HEK293 (cell line): ENCODE measurements at regions not wholly inside any gene's neighbourhood (a gene's known extent, or its start where the extent isn't known, plus 50 kb on each side); places are given as distances from the start of the nearest gene placed in this dataset.

Experiments
- CTCF ChIA-PET: fragments of 350-600 bp; formaldehyde crosslinking; extraction: SDS; loops from one replicate; lab custom pipeline; 2021; ENCODE audit warnings: antibody characterized with exemption; lab: Yijun Ruan, JAX
- POLR2A ChIA-PET: fragments of 300-600 bp; formaldehyde crosslinking; extraction: SDS; loops from one replicate; lab custom pipeline; 2020; ENCODE audit warnings: antibody characterized with exemption, inconsistent platforms; lab: Yijun Ruan, JAX
- H3K27ac ChIP-seq: fragments of 200-500 bp; sonication (Bioruptor generic); 2 replicates; pipeline ENCODE4 v1.5.1; 2014; ENCODE audit warnings: low read depth, low read length, control low read depth, inconsistent platforms; ENCODE audit errors: extremely low read depth
- H3K36me3 ChIP-seq, 2 experiments: fragments of 200-500 bp in 1 of 2; sonication (Bioruptor generic) in 1 of 2; 1 replicate in 1 of 2; 2 replicates in 1 of 2; pipeline ENCODE4 v1.5.1; 2014 to 2017; ENCODE audit warnings: inconsistent platforms in 2 of 2, low read length in 2 of 2; ENCODE audit not compliant: control insufficient read depth in 2 of 2, insufficient read depth in 1 of 2
- H3K4me1 ChIP-seq: fragments of 200-500 bp; sonication (Bioruptor generic); 2 replicates; pipeline ENCODE4 v1.5.1; 2014; ENCODE audit warnings: mild to moderate bottlenecking, low read length, inconsistent platforms; ENCODE audit not compliant: control insufficient read depth, insufficient read depth
- H3K4me3 ChIP-seq: 2 replicates; pipeline ENCODE4 v1.5.1; 2011; ENCODE audit warnings: low read depth, mild to moderate bottlenecking, control low read depth, low read length, moderate library complexity
- H3K9me3 ChIP-seq: fragments of 200-500 bp; sonication (Bioruptor generic); 2 replicates; pipeline ENCODE4 v1.5.1; 2014; ENCODE audit warnings: low read depth, low read length, inconsistent platforms; ENCODE audit not compliant: control insufficient read depth, insufficient read depth
- KLF7 ChIP-seq: fragments of 450-650 bp; formaldehyde crosslinking; IDR thresholded peaks from 2 replicates; pipeline ENCODE4 v1.5.1; 2016; ENCODE audit warnings: missing biosample characterization, missing genetic modification characterization, borderline replicate concordance
- PATZ1 ChIP-seq: fragments of 450-650 bp; formaldehyde crosslinking; IDR thresholded peaks from 2 replicates; pipeline ENCODE4 v1.5.1; 2016; ENCODE audit warnings: missing biosample characterization, missing genetic modification characterization
- PBX3 ChIP-seq: sonication (generic); formaldehyde crosslinking; IDR thresholded peaks from 2 replicates; pipeline ENCODE4 v1.8.1; 2022; ENCODE audit warnings: mild to moderate bottlenecking, moderate library complexity, missing genetic modification reagents
- PRDM1 ChIP-seq: fragments of 450-650 bp; formaldehyde crosslinking; IDR thresholded peaks from 2 replicates; pipeline ENCODE4; 2016; ENCODE audit warnings: missing biosample characterization, missing genetic modification characterization
- PRDM2 ChIP-seq: fragments of 450-650 bp; formaldehyde crosslinking; IDR thresholded peaks from 2 replicates; pipeline ENCODE4 v1.5.1; 2016; ENCODE audit warnings: missing biosample characterization, missing genetic modification characterization, borderline replicate concordance
- PRDM4 ChIP-seq: fragments of 450-650 bp; formaldehyde crosslinking; IDR thresholded peaks from 2 replicates; pipeline ENCODE4 v1.5.1; 2017; ENCODE audit warnings: missing biosample characterization, missing genetic modification characterization
- SP3 ChIP-seq: fragments of 450-650 bp; formaldehyde crosslinking; IDR thresholded peaks from 2 replicates; pipeline ENCODE4 v1.5.1; 2016; ENCODE audit warnings: missing biosample characterization, missing genetic modification characterization
- ZBTB17 ChIP-seq: fragments of 450-650 bp; formaldehyde crosslinking; IDR thresholded peaks from 2 replicates; pipeline ENCODE4 v1.5.1; 2016; ENCODE audit warnings: missing biosample characterization, missing genetic modification characterization
- ZEB2 ChIP-seq: fragments of 450-650 bp; formaldehyde crosslinking; IDR thresholded peaks from 2 replicates; pipeline ENCODE4 v1.5.1; 2016; ENCODE audit warnings: missing biosample characterization, missing genetic modification characterization
- ZNF354C ChIP-seq: fragments of 450-650 bp; formaldehyde crosslinking; IDR thresholded peaks from 2 replicates; pipeline ENCODE4 v1.5.1; 2016; ENCODE audit warnings: missing biosample characterization, missing genetic modification characterization, low read depth, borderline replicate concordance
- ZNF423 ChIP-seq: fragments of 450-650 bp; formaldehyde crosslinking; IDR thresholded peaks from 2 replicates; pipeline ENCODE4 v1.5.1; 2016; ENCODE audit warnings: missing biosample characterization, missing genetic modification characterization
- ZNF513 ChIP-seq: fragments of 450-650 bp; IDR thresholded peaks from 2 replicates; pipeline ENCODE4 v1.5.1; 2018; ENCODE audit warnings: missing biosample characterization, missing genetic modification characterization
- ZNF580 ChIP-seq: fragments of 450-650 bp; formaldehyde crosslinking; IDR thresholded peaks from 2 replicates; pipeline ENCODE4 v1.5.1; 2016; ENCODE audit warnings: missing biosample characterization, missing genetic modification characterization
- ZNF621 ChIP-seq: fragments of 450-650 bp; formaldehyde crosslinking; IDR thresholded peaks from 2 replicates; pipeline ENCODE4 v1.5.1; 2017; ENCODE audit warnings: missing biosample characterization, missing genetic modification characterization
- ZNF658 ChIP-seq: fragments of 450-650 bp; formaldehyde crosslinking; IDR thresholded peaks from 2 replicates; pipeline ENCODE4; 2016; ENCODE audit warnings: missing biosample characterization, missing genetic modification characterization
- ZNF791 ChIP-seq: fragments of 450-650 bp; formaldehyde crosslinking; IDR thresholded peaks from 2 replicates; pipeline ENCODE4 v1.5.1; 2016; ENCODE audit warnings: missing biosample characterization, missing genetic modification characterization
- ZSCAN16 ChIP-seq: fragments of 450-650 bp; formaldehyde crosslinking; IDR thresholded peaks from 2 replicates; pipeline ENCODE4 v1.5.1; 2016; ENCODE audit warnings: missing biosample characterization, missing genetic modification characterization
- ZSCAN18 ChIP-seq: fragments of 450-650 bp; formaldehyde crosslinking; IDR thresholded peaks from 2 replicates; pipeline ENCODE4 v1.5.1; 2016; ENCODE audit warnings: missing biosample characterization, missing genetic modification characterization

- H3K4me1 ChIP-seq, result no peaks in the 10 kb centered on the region
- ChIA-PET CTCF (interaction anchor here (0.6 to 1.7 kb wide), 4 partner anchors 21 to 850 kb away, joined by 3 to 6 read pairs (median 4); no protein-coding TSS in a partner anchor), POLR2A (no interaction called here)
- H3K9me3 ChIP-seq, result no peaks in the 10 kb centered on the region
- H3K27ac ChIP-seq, result no peak overlapping the region
- no peak overlapping the region for H3K4me3 ChIP-seq
- TF ChIP-seq ZBTB17 (tag by site-specific recombination), result no peak
- TF ChIP-seq KLF7 (tag by site-specific recombination), result no peak
- TF ChIP-seq PBX3 (CRISPR knock-in tag), result no peak
- no peak for TF ChIP-seq ZNF621 (tag by site-specific recombination)
- TF ChIP-seq ZEB2 (tag by site-specific recombination), result no peak
- no peak for TF ChIP-seq ZNF658 (tag by site-specific recombination)
- TF ChIP-seq ZNF580 (tag by site-specific recombination), result no peak
- no peak for TF ChIP-seq PATZ1
- no peak for TF ChIP-seq ZSCAN18
- no peak for TF ChIP-seq ZNF513 (tag by site-specific recombination)
- no peak for TF ChIP-seq ZNF423 (tag by site-specific recombination)
- H3K36me3 ChIP-seq, result no peaks in the 10 kb centered on the region
Measured at GRCh38 chr14:51805541-51805940, 54.9 kb upstream of the GNG2 start.

GRCh38 chr14:51806026-51807023 lies 54.1 kb upstream of the GNG2 start:
- no peak overlapping the region for H3K27ac ChIP-seq
- ChIA-PET POLR2A (no interaction called here), CTCF (interaction anchor here (1.0 to 1.7 kb wide), 5 partner anchors 10 to 851 kb away, joined by 3 to 6 read pairs (median 3); no protein-coding TSS in a partner anchor)
- TF ChIP-seq ZSCAN16 (tag by site-specific recombination), result no peak
- TF ChIP-seq ZNF791, result no peak
- TF ChIP-seq ZNF354C, result no peak
- no peak for TF ChIP-seq PRDM1
- no peak for TF ChIP-seq PRDM2 (tag by site-specific recombination)
- no peak for TF ChIP-seq PRDM4
- no peak for TF ChIP-seq SP3

More at GRCh38 chr14:51806026-51807023, 54.1 kb upstream of the GNG2 start:
- Histone ChIP-seq H3K9me3 (no peaks in the 10 kb centered on the region), H3K36me3 (no peaks in the 10 kb centered on the region), H3K4me3 (no peak overlapping the region), H3K4me1 (no peaks in the 10 kb centered on the region)
